Osteoblast (primary cell): ENCODE measurements at regions not wholly inside any gene's neighbourhood (a gene's known extent, or its start where the extent isn't known, plus 50 kb on each side); places are given as distances from the start of the nearest gene placed in this dataset.

Experiments
- DNase-seq: peaks from one replicate; pipeline ENCODE4 v3.0.0; 2011; ENCODE audit warnings: low spot score, mixed read lengths; ENCODE audit not compliant: insufficient read length; ENCODE audit errors: missing footprints
- H2AFZ ChIP-seq: 2 replicates; pipeline ENCODE4 v1.6.0; 2011; ENCODE audit warnings: mild to moderate bottlenecking, low read length
- H3K27ac ChIP-seq: 2 replicates; pipeline ENCODE4 v1.5.1; 2011; ENCODE audit warnings: mild to moderate bottlenecking, low read depth, low read length, moderate library complexity
- H3K27me3 ChIP-seq: 2 replicates; pipeline ENCODE4 v1.6.0; 2012; ENCODE audit warnings: mild to moderate bottlenecking, control low read depth, inconsistent platforms, low read length, moderate library complexity; ENCODE audit not compliant: insufficient read depth
- H3K36me3 ChIP-seq: 2 replicates; pipeline ENCODE4 v1.5.1; 2011; ENCODE audit warnings: mild to moderate bottlenecking, low read length, control low read depth, moderate library complexity; ENCODE audit not compliant: insufficient read depth
- H3K4me1 ChIP-seq: 2 replicates; pipeline ENCODE4 v1.5.1; 2011; ENCODE audit warnings: mild to moderate bottlenecking, low read length, control low read depth, moderate library complexity; ENCODE audit not compliant: insufficient read depth
- H3K4me2 ChIP-seq: 2 replicates; pipeline ENCODE4 v1.6.0; 2011; ENCODE audit warnings: mild to moderate bottlenecking, low read length; ENCODE audit not compliant: insufficient read depth
- H3K4me3 ChIP-seq: fragments of 200-600 bp; sonication (generic); 3 replicates; pipeline ENCODE4 v1.5.1; 2012; ENCODE audit warnings: mild to moderate bottlenecking, low read length, inconsistent platforms; ENCODE audit not compliant: insufficient read depth
- H3K79me2 ChIP-seq: 2 replicates; pipeline ENCODE4 v1.6.0; 2012; ENCODE audit warnings: mild to moderate bottlenecking, low read length, control low read depth, inconsistent platforms; ENCODE audit not compliant: insufficient read depth
- H3K9me3 ChIP-seq: 2 replicates; pipeline ENCODE4 v1.5.1; 2011; ENCODE audit warnings: low read depth, low read length, control low read depth
- H4K20me1 ChIP-seq: 2 replicates; pipeline ENCODE4 v1.6.0; 2012; ENCODE audit warnings: mild to moderate bottlenecking, low read length, control low read depth; ENCODE audit not compliant: insufficient read depth
- TF ChIP-seq, protein P1 (sequence below): IDR thresholded peaks from 2 replicates; pipeline ENCODE4 v1.5.1; 2011; ENCODE audit warnings: mild to moderate bottlenecking, low read depth, low read length, moderate library complexity; ENCODE audit errors: extremely low read depth

DNA sequence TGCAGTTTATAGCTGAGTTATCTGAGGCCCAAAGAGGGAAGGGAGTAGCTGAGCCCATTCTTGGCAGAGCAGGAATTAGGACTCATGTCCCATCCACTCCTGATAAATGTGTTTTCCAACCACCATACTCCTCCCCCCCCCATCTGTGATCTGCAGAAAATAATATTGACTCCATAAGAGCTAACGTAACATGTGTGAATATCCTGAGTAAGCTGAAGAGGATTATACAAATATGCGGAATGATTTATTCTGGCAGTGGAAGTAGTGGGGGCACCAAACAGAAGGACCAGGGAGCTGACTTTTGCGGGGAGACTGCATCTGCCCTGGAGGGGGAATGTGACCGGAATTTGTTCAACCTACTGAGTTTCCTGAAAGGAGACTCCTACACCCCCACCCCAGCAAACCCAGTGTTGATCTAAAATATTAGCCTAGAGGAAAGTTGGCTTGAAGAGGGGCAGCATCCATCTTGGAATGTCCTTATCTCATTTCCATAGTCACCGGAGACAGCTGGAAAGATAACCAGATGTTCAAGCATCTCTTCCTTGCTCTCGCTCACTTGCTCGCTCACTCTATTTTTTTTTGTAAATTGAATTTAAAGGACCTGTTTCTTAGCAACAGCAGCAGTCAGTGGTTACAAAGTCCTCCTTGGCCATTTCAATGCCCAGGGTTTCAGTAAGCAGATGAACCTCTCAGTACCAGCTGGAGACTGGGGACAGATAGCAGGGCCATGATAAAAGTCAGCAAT lies 114.7 kb downstream of the RPS24 start:
- Histone ChIP-seq H3K27ac (no peak overlapping the region), H3K36me3 (no peaks in the 10 kb centered on the region), H3K27me3 (peaks cover 30% of the 10 kb centered on the region), H3K4me3 (no peak overlapping the region), H3K9me3 (peaks cover 3% of the 10 kb centered on the region), H3K79me2 (no peaks in the 10 kb centered on the region), H2AFZ (no peak overlapping the region), H3K4me2 (no peak overlapping the region), H3K4me1 (no peaks in the 10 kb centered on the region), H4K20me1 (no peaks in the 10 kb centered on the region)
- DNase-seq = no peak
- TF ChIP-seq, protein P1, sequence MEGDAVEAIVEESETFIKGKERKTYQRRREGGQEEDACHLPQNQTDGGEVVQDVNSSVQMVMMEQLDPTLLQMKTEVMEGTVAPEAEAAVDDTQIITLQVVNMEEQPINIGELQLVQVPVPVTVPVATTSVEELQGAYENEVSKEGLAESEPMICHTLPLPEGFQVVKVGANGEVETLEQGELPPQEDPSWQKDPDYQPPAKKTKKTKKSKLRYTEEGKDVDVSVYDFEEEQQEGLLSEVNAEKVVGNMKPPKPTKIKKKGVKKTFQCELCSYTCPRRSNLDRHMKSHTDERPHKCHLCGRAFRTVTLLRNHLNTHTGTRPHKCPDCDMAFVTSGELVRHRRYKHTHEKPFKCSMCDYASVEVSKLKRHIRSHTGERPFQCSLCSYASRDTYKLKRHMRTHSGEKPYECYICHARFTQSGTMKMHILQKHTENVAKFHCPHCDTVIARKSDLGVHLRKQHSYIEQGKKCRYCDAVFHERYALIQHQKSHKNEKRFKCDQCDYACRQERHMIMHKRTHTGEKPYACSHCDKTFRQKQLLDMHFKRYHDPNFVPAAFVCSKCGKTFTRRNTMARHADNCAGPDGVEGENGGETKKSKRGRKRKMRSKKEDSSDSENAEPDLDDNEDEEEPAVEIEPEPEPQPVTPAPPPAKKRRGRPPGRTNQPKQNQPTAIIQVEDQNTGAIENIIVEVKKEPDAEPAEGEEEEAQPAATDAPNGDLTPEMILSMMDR = no peak

DNA sequence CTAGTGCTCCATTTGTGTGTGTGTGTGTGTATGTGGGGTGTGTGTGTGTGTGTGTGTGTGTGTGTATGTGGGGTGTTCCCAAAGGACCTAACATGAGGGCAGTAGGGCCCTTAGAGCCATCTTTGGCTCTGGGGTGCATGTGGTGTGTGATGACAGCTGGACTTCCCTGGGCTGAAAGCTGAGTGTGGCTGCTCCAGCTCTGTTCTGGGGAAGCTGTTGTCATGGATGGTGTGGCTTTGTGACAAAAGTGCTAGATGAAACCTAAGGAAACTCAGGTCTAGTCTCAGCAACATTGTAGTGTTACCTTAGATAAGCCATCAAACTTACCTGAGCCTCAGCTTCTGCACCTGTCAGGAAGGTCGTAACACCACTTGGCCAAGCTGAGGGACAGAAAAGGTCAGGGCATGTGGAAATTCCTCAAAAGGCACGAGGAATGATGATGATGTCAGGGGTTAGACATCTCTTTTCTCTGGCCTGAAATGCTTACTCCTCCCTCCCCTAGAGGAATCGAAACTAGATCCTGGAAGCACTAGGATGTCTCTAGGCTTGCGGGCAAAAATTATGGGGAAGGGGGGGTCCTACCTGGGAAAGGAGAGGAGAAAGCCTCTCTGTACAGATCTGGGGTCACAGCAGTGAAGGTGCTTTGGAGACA lies 115.4 kb downstream of the RPS24 start:
- Histone ChIP-seq H3K27ac (no peak overlapping the region), H3K79me2 (no peaks in the 10 kb centered on the region), H2AFZ (no peak overlapping the region), H3K9me3 (peaks cover 3% of the 10 kb centered on the region), H3K36me3 (no peaks in the 10 kb centered on the region), H3K27me3 (peaks cover 30% of the 10 kb centered on the region), H3K4me1 (no peaks in the 10 kb centered on the region), H3K4me3 (no peak overlapping the region), H4K20me1 (no peaks in the 10 kb centered on the region), H3K4me2 (no peak overlapping the region)
- TF ChIP-seq, protein P1 = no peak
- DNase-seq = peak; percentile 85

DNA sequence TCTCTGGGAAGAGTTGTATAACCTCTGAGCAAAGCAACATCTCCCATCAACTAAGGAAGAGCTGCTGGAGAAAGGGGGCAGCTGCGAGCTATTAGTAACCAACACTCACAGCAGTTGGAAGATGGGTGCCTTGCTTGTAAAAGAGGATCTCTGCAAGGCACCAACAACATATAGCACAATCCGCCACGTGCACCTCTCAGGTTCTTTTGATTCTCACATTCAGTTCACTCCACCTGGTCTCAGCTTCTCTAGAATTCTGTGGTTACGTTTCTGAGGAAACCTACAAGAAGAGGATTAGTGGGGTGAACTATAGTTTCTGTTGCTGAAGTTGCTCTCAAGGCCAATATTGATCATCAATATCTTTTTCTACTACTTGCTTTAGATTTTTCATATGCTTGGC lies 117.1 kb downstream of the RPS24 start:
- TF ChIP-seq, protein P1 = no peak

DNA sequence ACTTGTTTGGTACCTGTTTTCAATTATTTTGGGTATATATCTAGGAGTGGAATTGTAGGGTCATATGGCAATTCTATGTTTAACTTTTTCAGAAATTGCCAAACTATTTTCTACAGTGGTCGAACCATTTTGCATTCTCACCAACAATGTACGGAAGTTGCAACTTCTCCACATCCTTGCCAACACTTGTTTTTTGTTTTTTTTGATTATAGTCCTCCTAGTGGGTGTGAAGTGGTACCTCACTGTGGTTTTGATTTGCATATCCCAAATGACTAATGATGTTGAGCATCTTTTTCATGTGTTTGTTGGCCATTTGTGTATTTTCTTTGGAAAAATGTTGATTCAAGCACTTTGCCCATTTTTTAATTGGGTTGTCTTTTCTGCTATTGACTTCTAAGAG lies 122.1 kb downstream of the RPS24 start:
- no peak for DNase-seq
- TF ChIP-seq, protein P1 = no peak
- Histone ChIP-seq H3K27ac (no peak overlapping the region), H3K4me3 (no peak overlapping the region), H3K4me2 (no peak overlapping the region), H2AFZ (no peak overlapping the region), H4K20me1 (no peaks in the 10 kb centered on the region), H3K4me1 (no peaks in the 10 kb centered on the region), H3K9me3 (no peaks in the 10 kb centered on the region), H3K27me3 (peaks cover 20% of the 10 kb centered on the region), H3K36me3 (no peaks in the 10 kb centered on the region), H3K79me2 (no peaks in the 10 kb centered on the region)

More for the DNA sequence above, 117.1 kb downstream of the RPS24 start:
- Histone ChIP-seq H3K4me2 (no peak overlapping the region), H4K20me1 (no peaks in the 10 kb centered on the region), H3K36me3 (no peaks in the 10 kb centered on the region), H3K27ac (no peak overlapping the region), H3K9me3 (peaks cover 3% of the 10 kb centered on the region), H2AFZ (no peak overlapping the region), H3K4me3 (no peak overlapping the region), H3K79me2 (no peaks in the 10 kb centered on the region), H3K27me3 (peaks cover 19% of the 10 kb centered on the region), H3K4me1 (no peaks in the 10 kb centered on the region)
- DNase-seq = no peak
